ENCODE measurements at regions not wholly inside any gene's neighbourhood (a gene's known extent, or its start where the extent isn't known, plus 50 kb on each side); places are given as distances from the start of the nearest gene placed in this dataset.

DNA sequence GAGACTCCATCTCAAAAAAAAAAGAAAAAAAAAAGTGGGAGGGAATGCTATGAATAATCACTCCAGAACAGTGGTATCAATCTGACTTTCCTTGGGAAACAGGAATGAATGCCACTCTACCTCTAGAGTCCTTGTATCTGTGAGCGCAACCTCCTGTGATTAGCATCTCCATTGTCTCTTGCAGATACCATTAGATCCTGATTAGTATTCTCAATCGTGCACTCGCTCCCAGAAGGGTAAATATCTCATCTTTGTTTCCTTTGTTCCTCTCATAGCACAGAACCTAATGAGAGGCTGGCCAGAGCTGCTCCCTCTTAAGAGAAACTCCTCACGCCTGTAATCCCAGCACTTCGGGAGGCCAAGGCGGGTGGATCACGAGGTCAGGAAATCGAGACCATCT lies 184.4 kb upstream of the KCNK2 start:
- TF ChIP-seq POLR2A (IDR thresholded peaks at IDR 0.05; ENCODE audit: low read depth, low read length) (no peak), TAF1 (IDR thresholded peaks at IDR 0.05; ENCODE audit: borderline replicate concordance, low read depth, low read length) (no peak)
